ENCODE measurements at regions not wholly inside any gene's neighbourhood (a gene's known extent, or its start where the extent isn't known, plus 50 kb on each side); places are given as distances from the start of the nearest gene placed in this dataset.

- no peak for TF ChIP-seq CTCF (IDR thresholded peaks at IDR 0.05)
- TF ChIP-seq POLR2A (IDR thresholded peaks at IDR 0.05), result no peak
- TF ChIP-seq EP300 (IDR thresholded peaks at IDR 0.05), result no peak
- no peak for TF ChIP-seq POLR2AphosphoS5 (IDR thresholded peaks at IDR 0.05)
These were observed 102.5 kb downstream of the SST start for GRCh38 chr3:187567661-187568121.

All from suprapubic skin (tissue), 4 donors.